ENCODE measurements at regions not wholly inside any gene's neighbourhood (a gene's known extent, or its start where the extent isn't known, plus 50 kb on each side); places are given as distances from the start of the nearest gene placed in this dataset.
"Not testable (repeated sequence)": the region's sequence is repeated elsewhere in the genome, so short reads cannot be mapped to it uniquely, and the experiment has no call there.

- Mint-ChIP-seq H3K4me3 (no peak overlapping the region), H3K4me1 (no peaks in the 10 kb centered on the region), H3K9me3 (peaks cover 8% of the 10 kb centered on the region), H3K36me3 (no peaks in the 10 kb centered on the region), H3K27ac (no peak overlapping the region), H3K27me3 (no peaks in the 10 kb centered on the region)
- no peak for ATAC-seq
These were observed 365.4 kb upstream of the RGPD4 start for GRCh38 chr2:107461301-107461700.

DNA sequence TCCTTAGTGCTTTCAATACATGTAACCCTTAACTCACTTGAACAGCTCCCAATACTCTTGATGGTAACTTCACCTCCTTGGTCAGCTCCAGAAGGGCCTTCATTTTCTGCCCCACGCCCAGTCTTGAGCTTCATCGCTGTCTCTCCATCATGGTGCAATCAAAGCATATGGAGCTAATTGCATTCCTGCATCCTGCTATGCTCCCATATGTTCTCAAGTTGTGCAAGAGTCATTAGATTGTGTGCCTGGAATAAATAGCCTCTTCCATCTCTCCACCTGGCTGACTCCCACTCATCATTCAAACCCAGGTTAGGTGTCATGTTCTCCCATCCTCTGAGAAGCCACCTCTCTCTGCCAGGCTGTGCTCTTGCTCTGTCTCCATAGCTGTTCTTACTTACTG, 364.5 kb upstream of the RGPD4 start:
- Mint-ChIP-seq H3K4me3 (no peak overlapping the region), H3K36me3 (no peaks in the 10 kb centered on the region), H3K27ac (no peak overlapping the region), H3K9me3 (peaks cover 8% of the 10 kb centered on the region), H3K27me3 (no peaks in the 10 kb centered on the region), H3K4me1 (no peaks in the 10 kb centered on the region)
- ATAC-seq = no peak

DNA sequence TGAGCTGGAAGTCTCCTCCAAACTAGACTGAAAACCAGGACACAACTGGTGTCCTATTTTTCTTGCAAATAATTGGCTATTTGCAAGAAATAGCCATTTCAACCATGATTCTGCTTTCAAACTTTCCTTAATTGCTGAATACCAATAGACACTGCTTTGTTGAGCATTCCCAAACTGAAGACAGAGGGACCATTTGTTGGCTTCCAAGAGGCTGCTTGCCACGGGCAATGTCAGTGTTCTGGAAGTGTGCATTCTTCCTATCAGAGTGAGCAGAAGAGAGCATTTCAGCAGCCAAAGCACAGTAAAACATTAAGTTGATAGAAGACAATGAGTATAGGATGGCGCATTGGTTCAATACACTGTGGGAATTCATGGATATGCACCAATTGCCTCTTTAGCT, 360.5 kb upstream of the RGPD4 start:
- Mint-ChIP-seq H3K27ac (no peak overlapping the region), H3K4me3 (no peak overlapping the region), H3K9me3 (peaks cover 11% of the 10 kb centered on the region), H3K4me1 (no peaks in the 10 kb centered on the region), H3K36me3 (no peaks in the 10 kb centered on the region), H3K27me3 (no peaks in the 10 kb centered on the region)
- no peak for ATAC-seq

- H3K4me3 Mint-ChIP-seq = no peak overlapping the region
- no peaks in the 10 kb centered on the region for H3K4me1 Mint-ChIP-seq
- no peak for ATAC-seq
- no peak overlapping the region for H3K27ac Mint-ChIP-seq
- H3K9me3 Mint-ChIP-seq = peaks cover 11% of the 10 kb centered on the region
- no peaks in the 10 kb centered on the region for H3K36me3 Mint-ChIP-seq
- H3K27me3 Mint-ChIP-seq = no peaks in the 10 kb centered on the region
These were observed 359.5 kb upstream of the RGPD4 start for GRCh38 chr2:107466984-107467773.

GRCh38 chr2:107469437-107469995, 357.2 kb upstream of the RGPD4 start:
- H3K9me3 Mint-ChIP-seq = peaks cover 4% of the 10 kb centered on the region
- peak; percentile 20 for ATAC-seq
- H3K4me1 Mint-ChIP-seq = no peaks in the 10 kb centered on the region
- no peak overlapping the region for H3K4me3 Mint-ChIP-seq
- no peak overlapping the region for H3K27ac Mint-ChIP-seq
- H3K36me3 Mint-ChIP-seq = no peaks in the 10 kb centered on the region
- H3K27me3 Mint-ChIP-seq = no peaks in the 10 kb centered on the region

GRCh38 chr2:107473150-107473549, 353.5 kb upstream of the RGPD4 start:
- Mint-ChIP-seq H3K9me3 (peaks cover 3% of the 10 kb centered on the region), H3K27ac (no peak overlapping the region), H3K4me3 (no peak overlapping the region), H3K27me3 (no peaks in the 10 kb centered on the region), H3K36me3 (no peaks in the 10 kb centered on the region), H3K4me1 (no peaks in the 10 kb centered on the region)
- ATAC-seq = no peak

DNA sequence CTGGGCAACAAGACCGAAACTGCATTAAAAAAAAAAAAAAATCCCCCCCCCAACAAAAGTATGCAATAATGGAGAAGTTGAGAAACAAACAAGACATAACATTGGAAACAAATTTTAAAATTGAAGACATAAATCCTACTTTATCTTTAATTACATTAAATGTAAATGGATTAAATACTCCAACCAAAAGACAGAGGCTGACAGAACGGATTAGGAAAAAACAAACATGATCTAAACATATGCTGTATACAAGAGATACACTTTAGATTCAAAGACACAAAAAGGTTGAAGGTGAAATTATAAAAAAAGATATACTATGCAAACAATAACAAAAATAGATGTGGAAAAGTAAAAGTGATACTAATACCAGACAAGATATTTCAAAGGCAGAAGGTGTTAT, 350.8 kb upstream of the RGPD4 start:
- ATAC-seq = no peak
- no peaks in the 10 kb centered on the region for H3K27me3 Mint-ChIP-seq
- no peak overlapping the region for H3K4me3 Mint-ChIP-seq
- H3K9me3 Mint-ChIP-seq = no peaks in the 10 kb centered on the region
- no peak overlapping the region for H3K27ac Mint-ChIP-seq
- H3K4me1 Mint-ChIP-seq = no peaks in the 10 kb centered on the region
- no peaks in the 10 kb centered on the region for H3K36me3 Mint-ChIP-seq

DNA sequence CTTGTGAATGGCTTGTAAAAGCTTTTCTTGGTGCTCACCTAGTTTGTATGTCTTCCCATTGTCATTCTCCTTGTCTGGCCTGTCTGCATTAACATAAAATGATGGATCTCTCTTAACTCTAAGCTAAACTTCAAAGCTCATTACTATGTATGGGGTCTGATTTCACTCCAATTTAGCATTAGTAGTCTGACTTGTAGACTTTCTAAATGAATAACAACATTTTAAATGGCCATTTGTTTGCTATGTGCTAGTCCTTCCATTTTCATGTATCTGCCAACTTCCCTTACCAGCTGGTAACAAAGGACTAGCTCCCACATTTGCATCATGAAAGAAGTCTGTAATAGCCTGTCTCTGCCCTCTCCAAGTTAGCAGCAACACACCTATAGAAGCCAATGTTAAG, 324.2 kb upstream of the RGPD4 start:
- no peaks in the 10 kb centered on the region for H3K27me3 Mint-ChIP-seq
- H3K4me3 Mint-ChIP-seq = no peak overlapping the region
- H3K36me3 Mint-ChIP-seq = no peaks in the 10 kb centered on the region
- no peak overlapping the region for H3K27ac Mint-ChIP-seq
- no peak for ATAC-seq
- H3K4me1 Mint-ChIP-seq = no peaks in the 10 kb centered on the region
- H3K9me3 Mint-ChIP-seq = no peaks in the 10 kb centered on the region

DNA sequence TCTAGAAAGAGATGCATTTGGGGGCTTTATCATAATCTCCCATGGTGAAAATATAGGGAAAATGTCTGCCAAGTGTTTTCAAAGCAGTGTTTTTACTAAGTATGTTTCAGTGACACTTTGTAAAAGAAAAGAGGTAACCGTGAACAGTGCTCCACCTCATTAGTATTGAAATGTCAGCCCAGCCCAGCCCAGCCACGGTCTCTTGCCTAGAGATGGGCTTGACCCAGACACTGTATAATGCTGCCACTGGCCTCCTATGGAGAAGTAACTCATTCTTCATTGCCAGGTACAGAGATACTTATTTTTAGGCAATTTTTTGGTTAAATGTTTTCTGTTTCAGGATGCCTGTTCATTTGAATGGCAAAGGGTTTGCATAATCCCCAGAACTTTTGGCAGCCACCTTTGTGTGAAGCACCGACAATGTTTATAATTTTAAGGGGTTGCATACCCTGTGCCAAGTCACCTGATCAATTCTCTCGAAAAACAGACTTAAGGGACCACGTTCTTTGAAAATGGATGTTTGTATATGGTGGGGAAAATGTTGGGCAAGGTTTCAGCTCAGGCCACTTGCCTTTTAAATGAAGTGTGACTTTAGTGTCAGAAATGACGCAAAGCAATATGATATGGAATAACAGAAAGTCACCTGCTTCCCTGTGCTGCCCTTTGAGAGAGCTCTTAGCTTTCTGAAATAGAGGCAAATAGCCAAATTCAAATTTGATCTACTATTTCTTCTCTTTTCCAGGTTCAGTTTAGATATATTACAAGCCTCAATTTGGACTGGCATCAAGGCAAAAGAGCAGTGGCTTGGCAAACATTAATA, 314.5 kb upstream of the RGPD4 start:
- no peak overlapping the region for H3K4me3 Mint-ChIP-seq
- no peaks in the 10 kb centered on the region for H3K27me3 Mint-ChIP-seq
- no peaks in the 10 kb centered on the region for H3K36me3 Mint-ChIP-seq
- no peak overlapping the region for H3K27ac Mint-ChIP-seq
- H3K9me3 Mint-ChIP-seq = peaks cover 5% of the 10 kb centered on the region
- no peaks in the 10 kb centered on the region for H3K4me1 Mint-ChIP-seq
- ATAC-seq = no peak

GRCh38 chr2:107525406-107525805, 301.3 kb upstream of the RGPD4 start:
- H3K27me3 Mint-ChIP-seq = no peaks in the 10 kb centered on the region
- ATAC-seq = no peak
- no peak overlapping the region for H3K4me3 Mint-ChIP-seq
- H3K36me3 Mint-ChIP-seq = no peaks in the 10 kb centered on the region
- H3K9me3 Mint-ChIP-seq = no peaks in the 10 kb centered on the region
- H3K4me1 Mint-ChIP-seq = no peaks in the 10 kb centered on the region
- no peak overlapping the region for H3K27ac Mint-ChIP-seq

- H3K4me1 Mint-ChIP-seq = no peaks in the 10 kb centered on the region
- H3K36me3 Mint-ChIP-seq = no peaks in the 10 kb centered on the region
- H3K27me3 Mint-ChIP-seq = no peaks in the 10 kb centered on the region
- H3K4me3 Mint-ChIP-seq = no peak overlapping the region
- no peak for ATAC-seq
- H3K27ac Mint-ChIP-seq = no peak overlapping the region
- no peaks in the 10 kb centered on the region for H3K9me3 Mint-ChIP-seq
These were observed 297.5 kb upstream of the RGPD4 start for GRCh38 chr2:107529146-107529545.

DNA sequence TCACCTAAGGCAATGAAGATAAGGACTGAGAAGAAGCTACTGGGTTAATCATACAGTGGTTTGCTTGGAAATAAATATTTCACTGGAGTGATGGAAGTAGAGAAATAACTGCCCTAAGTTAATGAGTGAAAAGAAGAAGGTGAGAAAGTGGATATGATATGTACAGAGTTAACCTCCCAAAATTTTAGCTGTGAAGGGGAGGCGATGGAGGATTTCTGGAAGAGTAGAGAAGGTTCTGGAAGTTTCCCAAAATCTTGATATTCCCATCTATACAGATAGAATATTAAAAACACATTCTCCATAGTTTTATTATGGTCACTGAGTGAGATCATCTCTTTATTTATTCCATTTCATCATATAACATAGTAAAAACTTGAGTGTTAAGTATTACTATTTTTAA, 296.6 kb upstream of the RGPD4 start:
- Mint-ChIP-seq H3K36me3 (no peaks in the 10 kb centered on the region), H3K27me3 (no peaks in the 10 kb centered on the region), H3K4me1 (no peaks in the 10 kb centered on the region), H3K27ac (no peak overlapping the region), H3K4me3 (no peak overlapping the region), H3K9me3 (peaks cover 6% of the 10 kb centered on the region)
- no peak for ATAC-seq

GRCh38 chr2:107534926-107535325, 291.8 kb upstream of the RGPD4 start:
- Mint-ChIP-seq H3K4me1 (no peaks in the 10 kb centered on the region), H3K36me3 (no peaks in the 10 kb centered on the region), H3K4me3 (no peak overlapping the region), H3K27me3 (no peaks in the 10 kb centered on the region), H3K9me3 (peaks cover 6% of the 10 kb centered on the region), H3K27ac (no peak overlapping the region)
- ATAC-seq = no peak

DNA sequence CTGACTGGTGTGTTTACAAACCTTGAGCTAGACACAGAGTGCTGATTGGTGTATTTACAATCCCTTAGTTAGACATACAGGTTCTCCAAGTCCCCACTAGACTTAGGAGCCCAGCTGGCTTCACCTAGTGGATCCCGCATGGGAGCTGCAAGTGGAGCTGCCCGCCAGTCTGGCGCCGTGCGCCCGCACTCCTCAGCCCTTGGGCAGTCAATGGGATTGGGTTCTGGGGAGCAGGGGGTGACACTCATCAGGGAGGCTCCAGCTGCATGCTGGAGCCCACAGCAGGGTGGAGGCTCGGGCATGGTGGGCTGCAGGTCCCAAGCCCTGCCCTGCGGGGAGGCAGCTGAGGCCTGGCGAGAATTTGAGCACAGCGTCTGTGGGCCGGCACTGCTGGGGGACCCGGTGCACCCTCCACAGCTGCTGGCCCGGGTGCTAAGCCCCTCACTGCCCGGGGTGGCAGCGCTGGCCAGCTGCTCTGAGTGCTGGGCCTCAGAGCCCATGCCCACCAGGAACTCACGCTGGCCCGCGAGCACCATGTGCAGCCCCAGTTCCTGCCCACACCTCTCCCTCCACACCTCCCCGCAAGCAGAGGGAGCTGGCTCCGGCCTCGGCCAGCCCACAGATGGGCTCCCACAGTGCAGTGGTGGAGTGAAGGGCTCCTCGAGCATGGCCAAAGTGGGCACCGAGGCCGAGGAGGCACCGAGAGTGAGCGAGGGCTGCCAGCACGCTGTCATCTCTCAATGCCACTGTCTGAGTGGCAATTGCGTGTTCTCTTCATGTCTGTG, 290.6 kb upstream of the RGPD4 start:
- not testable (repeated sequence) for H3K27me3 Mint-ChIP-seq, H3K4me3 Mint-ChIP-seq, H3K36me3 Mint-ChIP-seq, H3K9me3 Mint-ChIP-seq, ATAC-seq, H3K27ac Mint-ChIP-seq, H3K4me1 Mint-ChIP-seq

- Mint-ChIP-seq H3K4me3 (no peak overlapping the region), H3K27me3 (no peaks in the 10 kb centered on the region)
These were observed 284.4 kb upstream of the RGPD4 start for GRCh38 chr2:107542314-107542740.

More at GRCh38 chr2:107542314-107542740, 284.4 kb upstream of the RGPD4 start:
- Mint-ChIP-seq H3K36me3 (no peaks in the 10 kb centered on the region), H3K27ac (no peak overlapping the region), H3K9me3 (no peaks in the 10 kb centered on the region), H3K4me1 (no peaks in the 10 kb centered on the region)
- ATAC-seq = no peak

All from stimulated activated memory B cell treated with anti-CD40 and anti-IgM and Interleukin-4, amounts not matched to agents 10 μg/mL and 1 μg/mL and 100 μg/mL, for 72 hours (primary cell).